ENCODE measurements at regions not wholly inside any gene's neighbourhood (a gene's known extent, or its start where the extent isn't known, plus 50 kb on each side); places are given as distances from the start of the nearest gene placed in this dataset.

GRCh38 chr12:59173695-59174094, 253.4 kb upstream of the LRIG3 start:
- no peak for TF ChIP-seq CTCF (IDR thresholded peaks at IDR 0.05)
- TF ChIP-seq POLR2AphosphoS5 (IDR thresholded peaks at IDR 0.05; ENCODE audit: low read depth, low read length), result no peak
